ENCODE measurements at regions not wholly inside any gene's neighbourhood (a gene's known extent, or its start where the extent isn't known, plus 50 kb on each side); places are given as distances from the start of the nearest gene placed in this dataset.
A peak's percentile ranks its signal among the peaks of the same experiment; 100 is the strongest.

GRCh38 chr6:164991573-164991972 is 317.8 kb downstream of the C6orf118 start:
- H3K9ac ChIP-seq, result no peak overlapping the region
- no peaks in the 10 kb centered on the region for H3K9me3 ChIP-seq (ENCODE audit: low read depth)
- no peaks in the 10 kb centered on the region for H3K27me3 ChIP-seq (replicated peaks; ENCODE audit: insufficient read depth)
- H3K9me2 ChIP-seq (ENCODE audit: insufficient read depth), result no peaks in the 10 kb centered on the region
- no peak overlapping the region for H3K4me2 ChIP-seq (ENCODE audit: unreplicated experiment)
- no peaks in the 10 kb centered on the region for H3K36me3 ChIP-seq (ENCODE audit: low read depth)
- no peaks in the 10 kb centered on the region for H3F3A ChIP-seq (ENCODE audit: insufficient read depth)
- H4K20me1 ChIP-seq (ENCODE audit: insufficient read depth), result no peaks in the 10 kb centered on the region
- no peaks in the 10 kb centered on the region for H3K79me2 ChIP-seq (ENCODE audit: insufficient read depth)
- 0 out of 2 replicates have a peak, but pooled peaks cover 5% of the 10 kb centered on the region for H3K4me1 ChIP-seq (ENCODE audit: insufficient read depth)
- TF ChIP-seq EZH2phosphoT487 (IDR thresholded peaks at IDR 0.05; ENCODE audit: insufficient read depth, low read depth) (no peak), EZH2 (IDR thresholded peaks at IDR 0.05; ENCODE audit: insufficient read depth, poor library complexity, severe bottlenecking) (no peak)
- in situ Hi-C loops (cut with MboI), result no loop called here
- H2AFZ ChIP-seq, result 0 out of 2 replicates have a peak overlapping the region, but pooled peaks have one; percentile 6
- 51 to 54% methylated on average over 2 of the region's 2 CpGs for WGBS, 2 experiments (ENCODE audit: low coverage in 1 of 2, low lambda C conversion rate in 2 of 2, missing lambda C conversion rate in 2 of 2)
- no peak overlapping the region for H3K4me3 ChIP-seq
- H3K27ac ChIP-seq, result no peak overlapping the region
- no peak for DNase-seq

DNA sequence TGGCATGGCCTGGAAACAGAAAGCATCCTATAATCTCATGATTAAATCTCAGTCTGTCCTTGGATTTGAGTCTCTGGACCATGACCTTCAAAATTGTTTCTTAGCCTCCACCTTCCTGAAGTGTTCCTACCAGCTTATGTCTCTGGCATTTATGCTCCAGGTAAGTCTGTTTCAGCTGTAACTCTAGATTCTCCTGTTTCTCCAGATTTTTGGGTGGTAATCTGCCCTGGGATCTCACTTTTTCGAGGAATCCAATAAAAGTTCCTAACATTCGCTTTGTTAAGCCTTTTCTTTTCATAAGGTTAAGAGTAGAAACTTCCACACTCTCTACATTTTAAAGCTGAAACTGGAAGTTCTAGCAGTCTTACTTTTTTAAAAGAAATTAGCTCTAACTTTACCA is 318.5 kb downstream of the C6orf118 start:
- Histone ChIP-seq H3K9me2 (ENCODE audit: insufficient read depth) (no peaks in the 10 kb centered on the region), H3K4me1 (ENCODE audit: insufficient read depth) (0 out of 2 replicates have a peak, but pooled peaks cover 5% of the 10 kb centered on the region), H3K9me3 (ENCODE audit: low read depth) (no peaks in the 10 kb centered on the region), H4K20me1 (ENCODE audit: insufficient read depth) (no peaks in the 10 kb centered on the region), H3K4me3 (no peak overlapping the region), H3F3A (ENCODE audit: insufficient read depth) (no peaks in the 10 kb centered on the region), H3K27ac (no peak overlapping the region), H2AFZ (no peak overlapping the region), H3K4me2 (ENCODE audit: unreplicated experiment) (no peak overlapping the region), H3K9ac (no peak overlapping the region), H3K79me2 (ENCODE audit: insufficient read depth) (no peaks in the 10 kb centered on the region), H3K36me3 (ENCODE audit: low read depth) (no peaks in the 10 kb centered on the region), H3K27me3 (replicated peaks; ENCODE audit: insufficient read depth) (no peaks in the 10 kb centered on the region)
- TF ChIP-seq EZH2phosphoT487 (IDR thresholded peaks at IDR 0.05; ENCODE audit: insufficient read depth, low read depth) (no peak), EZH2 (IDR thresholded peaks at IDR 0.05; ENCODE audit: insufficient read depth, poor library complexity, severe bottlenecking) (no peak)
- WGBS, 2 experiments (ENCODE audit: low coverage in 1 of 2, low lambda C conversion rate in 2 of 2, missing lambda C conversion rate in 2 of 2), result 63 to 68% methylated on average over 2 of the region's 2 CpGs
- in situ Hi-C loops (cut with MboI), result no loop called here
- DNase-seq, result no peak

- Histone ChIP-seq H2AFZ (no peak overlapping the region), H3K4me3 (no peak overlapping the region), H3K27me3 (replicated peaks; ENCODE audit: insufficient read depth) (no peaks in the 10 kb centered on the region), H3F3A (ENCODE audit: insufficient read depth) (no peaks in the 10 kb centered on the region), H3K9ac (no peak overlapping the region), H3K36me3 (ENCODE audit: low read depth) (no peaks in the 10 kb centered on the region), H4K20me1 (ENCODE audit: insufficient read depth) (no peaks in the 10 kb centered on the region), H3K27ac (no peak overlapping the region), H3K4me1 (ENCODE audit: insufficient read depth) (no peaks in the 10 kb centered on the region), H3K9me3 (ENCODE audit: low read depth) (no peaks in the 10 kb centered on the region), H3K4me2 (ENCODE audit: unreplicated experiment) (no peak overlapping the region), H3K9me2 (ENCODE audit: insufficient read depth) (no peaks in the 10 kb centered on the region), H3K79me2 (ENCODE audit: insufficient read depth) (no peaks in the 10 kb centered on the region)
- in situ Hi-C loops (cut with MboI), result no loop called here
- TF ChIP-seq EZH2phosphoT487 (IDR thresholded peaks at IDR 0.05; ENCODE audit: insufficient read depth, low read depth) (no peak), EZH2 (IDR thresholded peaks at IDR 0.05; ENCODE audit: insufficient read depth, poor library complexity, severe bottlenecking) (no peak)
- DNase-seq, result no peak
- WGBS, 2 experiments (ENCODE audit: low coverage in 1 of 2, low lambda C conversion rate in 2 of 2, missing lambda C conversion rate in 2 of 2), result 41 to 63% methylated on average over 3 of the region's 3 CpGs
Measured at GRCh38 chr6:164982389-164982788, 327.0 kb downstream of the C6orf118 start.

- no peaks in the 10 kb centered on the region for H3F3A ChIP-seq (ENCODE audit: insufficient read depth)
- no peaks in the 10 kb centered on the region for H3K27me3 ChIP-seq (replicated peaks; ENCODE audit: insufficient read depth)
- H3K9me3 ChIP-seq (ENCODE audit: low read depth), result no peaks in the 10 kb centered on the region
- no peak overlapping the region for H3K4me3 ChIP-seq
- TF ChIP-seq EZH2 (IDR thresholded peaks at IDR 0.05; ENCODE audit: insufficient read depth, poor library complexity, severe bottlenecking), result no peak
- no peak for TF ChIP-seq EZH2phosphoT487 (IDR thresholded peaks at IDR 0.05; ENCODE audit: insufficient read depth, low read depth)
- H3K9me2 ChIP-seq (ENCODE audit: insufficient read depth), result no peaks in the 10 kb centered on the region
- no peak overlapping the region for H3K27ac ChIP-seq
- H3K36me3 ChIP-seq (ENCODE audit: low read depth), result no peaks in the 10 kb centered on the region
- WGBS, 2 experiments (ENCODE audit: low coverage in 1 of 2, low lambda C conversion rate in 2 of 2, missing lambda C conversion rate in 2 of 2), result 65 to 76% methylated on average over 12 of the region's 12 CpGs
- no peak for DNase-seq
- H3K9ac ChIP-seq, result no peak overlapping the region
- H3K4me1 ChIP-seq (ENCODE audit: insufficient read depth), result no peaks in the 10 kb centered on the region
- no peaks in the 10 kb centered on the region for H4K20me1 ChIP-seq (ENCODE audit: insufficient read depth)
- no peak overlapping the region for H2AFZ ChIP-seq
- in situ Hi-C loops (cut with MboI), result no loop called here
- H3K79me2 ChIP-seq (ENCODE audit: insufficient read depth), result no peaks in the 10 kb centered on the region
- H3K4me2 ChIP-seq (ENCODE audit: unreplicated experiment), result no peak overlapping the region
Measured at GRCh38 chr6:164967102-164967501, 342.3 kb downstream of the C6orf118 start.

DNA sequence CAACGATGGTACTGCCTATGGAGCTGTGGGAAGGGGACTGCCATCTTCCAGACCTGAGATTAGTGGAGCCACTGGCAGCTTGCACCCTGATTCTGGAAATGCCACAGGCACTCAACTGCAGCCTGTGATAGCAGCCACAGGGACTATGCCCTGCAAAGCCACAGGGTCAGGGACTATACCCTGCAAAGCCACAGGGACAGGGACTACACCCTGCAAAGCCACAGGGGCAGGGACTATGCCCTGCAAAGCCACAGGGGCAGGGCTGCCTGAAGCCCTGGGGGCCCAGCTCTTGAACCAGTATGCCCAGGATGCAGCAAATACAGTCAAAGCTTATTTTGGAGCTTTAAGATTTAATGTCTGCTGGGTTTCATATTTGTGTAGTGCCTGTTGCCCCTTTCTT is 346.6 kb downstream of the C6orf118 start:
- Histone ChIP-seq H3K4me1 (ENCODE audit: insufficient read depth) (no peaks in the 10 kb centered on the region), H3F3A (ENCODE audit: insufficient read depth) (no peaks in the 10 kb centered on the region), H4K20me1 (ENCODE audit: insufficient read depth) (no peaks in the 10 kb centered on the region), H3K9ac (no peak overlapping the region), H3K9me3 (ENCODE audit: low read depth) (no peaks in the 10 kb centered on the region), H3K79me2 (ENCODE audit: insufficient read depth) (no peaks in the 10 kb centered on the region), H3K27me3 (replicated peaks; ENCODE audit: insufficient read depth) (no peaks in the 10 kb centered on the region), H3K36me3 (ENCODE audit: low read depth) (no peaks in the 10 kb centered on the region), H3K4me2 (ENCODE audit: unreplicated experiment) (no peak overlapping the region), H3K9me2 (ENCODE audit: insufficient read depth) (no peaks in the 10 kb centered on the region), H2AFZ (no peak overlapping the region), H3K4me3 (no peak overlapping the region), H3K27ac (no peak overlapping the region)
- WGBS, 2 experiments (ENCODE audit: low coverage in 1 of 2, low lambda C conversion rate in 2 of 2, missing lambda C conversion rate in 2 of 2), result 8 to 17% methylated on average over 1 of the region's 1 CpG
- DNase-seq, result no peak
- in situ Hi-C loops (cut with MboI), result no loop called here
- TF ChIP-seq EZH2 (IDR thresholded peaks at IDR 0.05; ENCODE audit: insufficient read depth, poor library complexity, severe bottlenecking), result no peak
- no peak for TF ChIP-seq EZH2phosphoT487 (IDR thresholded peaks at IDR 0.05; ENCODE audit: insufficient read depth, low read depth)
